Activated CD4-positive, alpha-beta T cell treated with anti-CD3 and anti-CD28 coated beads, Interleukin-2, amount 10 ng/mL, durations not matched to agents 24 days and 14 days (primary cell): ENCODE measurements at regions not wholly inside any gene's neighbourhood (a gene's known extent, or its start where the extent isn't known, plus 50 kb on each side); places are given as distances from the start of the nearest gene placed in this dataset.
"Not testable (repeated sequence)": the region's sequence is repeated elsewhere in the genome, so short reads cannot be mapped to it uniquely, and the experiment has no call there.

ENCODE experiments used
- DNase-seq: peaks from one replicate; pipeline ENCODE4 v3.0.0; 2022
- H3K27ac Mint-ChIP-seq: one replicate; pipeline ENCODE4 v1.8.0; 2022; ENCODE audit warnings: mild to moderate bottlenecking, mixed read lengths
- H3K27me3 Mint-ChIP-seq: one replicate; pipeline ENCODE4 v1.8.0; 2022; ENCODE audit warnings: mixed read lengths
- H3K36me3 Mint-ChIP-seq: one replicate; pipeline ENCODE4 v1.8.0; 2022; ENCODE audit warnings: low read depth, mild to moderate bottlenecking, mixed read lengths
- H3K4me1 Mint-ChIP-seq: one replicate; pipeline ENCODE4 v1.8.0; 2021; ENCODE audit warnings: mixed read lengths
- H3K4me3 Mint-ChIP-seq: one replicate; pipeline ENCODE4 v1.8.0; 2022; ENCODE audit warnings: mild to moderate bottlenecking, moderate library complexity, mixed read lengths
- H3K9me3 Mint-ChIP-seq: one replicate; pipeline ENCODE4 v1.8.0; 2021; ENCODE audit warnings: mixed read lengths
- intact Hi-C: fragments of 100-400 bp; cut with micrococcal nuclease; formaldehyde crosslinking; loops from one replicate; pipeline ENCODE4 v1.15.1; 2023

GRCh38 chr4:19492606-19493005 lies 759.1 kb upstream of the SLIT2 start:
- intact Hi-C loops, result no loop called here
- Mint-ChIP-seq H3K27me3 (no peaks in the 10 kb centered on the region), H3K4me1 (no peaks in the 10 kb centered on the region), H3K36me3 (no peaks in the 10 kb centered on the region), H3K9me3 (peaks cover 5% of the 10 kb centered on the region), H3K4me3 (no peak overlapping the region), H3K27ac (no peak overlapping the region)
- DNase-seq, result no peak

- Mint-ChIP-seq H3K36me3 (no peaks in the 10 kb centered on the region), H3K4me3 (no peak overlapping the region), H3K27me3 (no peaks in the 10 kb centered on the region), H3K27ac (no peak overlapping the region), H3K9me3 (no peaks in the 10 kb centered on the region), H3K4me1 (no peaks in the 10 kb centered on the region)
- intact Hi-C loops, result no loop called here
- DNase-seq, result no peak
Observed at GRCh38 chr4:19486400-19486799, 765.3 kb upstream of the SLIT2 start.

- Mint-ChIP-seq H3K4me1 (no peaks in the 10 kb centered on the region), H3K9me3 (no peaks in the 10 kb centered on the region), H3K27me3 (no peaks in the 10 kb centered on the region), H3K27ac (no peak overlapping the region), H3K4me3 (no peak overlapping the region), H3K36me3 (no peaks in the 10 kb centered on the region)
- no peak for DNase-seq
- intact Hi-C loops, result no loop called here
Observed at GRCh38 chr4:19478791-19479190, 772.9 kb upstream of the SLIT2 start.

- H3K36me3 Mint-ChIP-seq, result no peaks in the 10 kb centered on the region
- no peaks in the 10 kb centered on the region for H3K27me3 Mint-ChIP-seq
- H3K27ac Mint-ChIP-seq, result no peak overlapping the region
- no peak overlapping the region for H3K4me3 Mint-ChIP-seq
- DNase-seq, result no peak
- no peaks in the 10 kb centered on the region for H3K4me1 Mint-ChIP-seq
- peaks cover 3% of the 10 kb centered on the region for H3K9me3 Mint-ChIP-seq
- intact Hi-C loops, result no loop called here
Observed at GRCh38 chr4:19473569-19473968, 778.1 kb upstream of the SLIT2 start.

- Mint-ChIP-seq H3K4me3 (no peak overlapping the region), H3K9me3 (peaks cover 3% of the 10 kb centered on the region), H3K27me3 (no peaks in the 10 kb centered on the region), H3K27ac (no peak overlapping the region), H3K4me1 (no peaks in the 10 kb centered on the region), H3K36me3 (no peaks in the 10 kb centered on the region)
- intact Hi-C loops, result no loop called here
- DNase-seq, result no peak
Observed at GRCh38 chr4:19472666-19473065, 779.0 kb upstream of the SLIT2 start.

- H3K36me3 Mint-ChIP-seq, DNase-seq, H3K9me3 Mint-ChIP-seq, H3K4me3 Mint-ChIP-seq, H3K27me3 Mint-ChIP-seq, H3K4me1 Mint-ChIP-seq, H3K27ac Mint-ChIP-seq, intact Hi-C loops: not testable (repeated sequence)
Observed at GRCh38 chr4:19470001-19470400, 781.7 kb upstream of the SLIT2 start.

GRCh38 chr4:19462117-19462516 lies 789.6 kb upstream of the SLIT2 start:
- Mint-ChIP-seq H3K27ac (no peak overlapping the region), H3K36me3 (no peaks in the 10 kb centered on the region), H3K27me3 (no peaks in the 10 kb centered on the region), H3K9me3 (peaks cover 9% of the 10 kb centered on the region), H3K4me3 (no peak overlapping the region), H3K4me1 (no peaks in the 10 kb centered on the region)
- intact Hi-C loops, result no loop called here
- no peak for DNase-seq

GRCh38 chr4:19455850-19456602 lies 795.7 kb upstream of the SLIT2 start:
- no peaks in the 10 kb centered on the region for H3K27me3 Mint-ChIP-seq
- no peaks in the 10 kb centered on the region for H3K36me3 Mint-ChIP-seq
- H3K9me3 Mint-ChIP-seq, result peaks cover 4% of the 10 kb centered on the region
- intact Hi-C loops, result no loop called here
- no peak overlapping the region for H3K4me3 Mint-ChIP-seq
- no peaks in the 10 kb centered on the region for H3K4me1 Mint-ChIP-seq
- no peak overlapping the region for H3K27ac Mint-ChIP-seq
- no peak for DNase-seq

- Mint-ChIP-seq H3K27me3 (no peaks in the 10 kb centered on the region), H3K36me3 (no peaks in the 10 kb centered on the region), H3K27ac (no peak overlapping the region), H3K4me3 (no peak overlapping the region), H3K9me3 (peaks cover 4% of the 10 kb centered on the region), H3K4me1 (no peaks in the 10 kb centered on the region)
- DNase-seq, result no peak
- intact Hi-C loops, result no loop called here
Observed at GRCh38 chr4:19455196-19455595, 796.5 kb upstream of the SLIT2 start.

GRCh38 chr4:19438233-19438632 lies 813.5 kb upstream of the SLIT2 start:
- DNase-seq, result no peak
- H3K27me3 Mint-ChIP-seq, result no peaks in the 10 kb centered on the region
- H3K9me3 Mint-ChIP-seq, result peaks cover 16% of the 10 kb centered on the region
- intact Hi-C loops, result no loop called here
- no peak overlapping the region for H3K27ac Mint-ChIP-seq
- H3K36me3 Mint-ChIP-seq, result no peaks in the 10 kb centered on the region
- no peaks in the 10 kb centered on the region for H3K4me1 Mint-ChIP-seq
- H3K4me3 Mint-ChIP-seq, result no peak overlapping the region

GRCh38 chr4:19437008-19437407 lies 814.7 kb upstream of the SLIT2 start:
- Mint-ChIP-seq H3K4me3 (no peak overlapping the region), H3K36me3 (no peaks in the 10 kb centered on the region), H3K27me3 (no peaks in the 10 kb centered on the region), H3K4me1 (no peaks in the 10 kb centered on the region), H3K9me3 (peaks cover 12% of the 10 kb centered on the region), H3K27ac (no peak overlapping the region)
- no peak for DNase-seq
- intact Hi-C loops, result no loop called here

GRCh38 chr4:19429684-19430083 lies 822.0 kb upstream of the SLIT2 start:
- Mint-ChIP-seq H3K4me1 (no peaks in the 10 kb centered on the region), H3K27ac (no peak overlapping the region), H3K27me3 (no peaks in the 10 kb centered on the region), H3K9me3 (peaks cover 10% of the 10 kb centered on the region), H3K36me3 (no peaks in the 10 kb centered on the region), H3K4me3 (no peak overlapping the region)
- intact Hi-C loops, result no loop called here
- no peak for DNase-seq

GRCh38 chr4:19425146-19425545 lies 826.6 kb upstream of the SLIT2 start:
- no peaks in the 10 kb centered on the region for H3K27me3 Mint-ChIP-seq
- intact Hi-C loops, result no loop called here
- H3K4me1 Mint-ChIP-seq, result no peaks in the 10 kb centered on the region
- H3K9me3 Mint-ChIP-seq, result peaks cover 6% of the 10 kb centered on the region
- DNase-seq, result no peak
- no peaks in the 10 kb centered on the region for H3K36me3 Mint-ChIP-seq
- no peak overlapping the region for H3K4me3 Mint-ChIP-seq
- no peak overlapping the region for H3K27ac Mint-ChIP-seq

- H3K27ac Mint-ChIP-seq, result no peak overlapping the region
- H3K9me3 Mint-ChIP-seq, result peaks cover 5% of the 10 kb centered on the region
- no peaks in the 10 kb centered on the region for H3K4me1 Mint-ChIP-seq
- intact Hi-C loops, result no loop called here
- no peak for DNase-seq
- H3K36me3 Mint-ChIP-seq, result no peaks in the 10 kb centered on the region
- H3K4me3 Mint-ChIP-seq, result no peak overlapping the region
- no peaks in the 10 kb centered on the region for H3K27me3 Mint-ChIP-seq
Observed at GRCh38 chr4:19417256-19417655, 834.4 kb upstream of the SLIT2 start.

GRCh38 chr4:19416146-19416545 lies 835.6 kb upstream of the SLIT2 start:
- intact Hi-C loops, result no loop called here
- no peaks in the 10 kb centered on the region for H3K4me1 Mint-ChIP-seq
- no peak overlapping the region for H3K27ac Mint-ChIP-seq
- no peak overlapping the region for H3K4me3 Mint-ChIP-seq
- DNase-seq, result no peak
- H3K9me3 Mint-ChIP-seq, result peaks cover 5% of the 10 kb centered on the region
- no peaks in the 10 kb centered on the region for H3K36me3 Mint-ChIP-seq
- H3K27me3 Mint-ChIP-seq, result no peaks in the 10 kb centered on the region
